ENCODE measurements at regions not wholly inside any gene's neighbourhood (a gene's known extent, or its start where the extent isn't known, plus 50 kb on each side); places are given as distances from the start of the nearest gene placed in this dataset.
A peak's percentile ranks its signal among the peaks of the same experiment; 100 is the strongest.

GRCh38 chr4:22336822-22337221 lies 179.0 kb downstream of the ADGRA3 start:
- H3K36me3 Mint-ChIP-seq (ENCODE audit: insufficient read depth, unreplicated experiment) = peaks cover 4% of the 10 kb centered on the region
- TF ChIP-seq, protein P1, sequence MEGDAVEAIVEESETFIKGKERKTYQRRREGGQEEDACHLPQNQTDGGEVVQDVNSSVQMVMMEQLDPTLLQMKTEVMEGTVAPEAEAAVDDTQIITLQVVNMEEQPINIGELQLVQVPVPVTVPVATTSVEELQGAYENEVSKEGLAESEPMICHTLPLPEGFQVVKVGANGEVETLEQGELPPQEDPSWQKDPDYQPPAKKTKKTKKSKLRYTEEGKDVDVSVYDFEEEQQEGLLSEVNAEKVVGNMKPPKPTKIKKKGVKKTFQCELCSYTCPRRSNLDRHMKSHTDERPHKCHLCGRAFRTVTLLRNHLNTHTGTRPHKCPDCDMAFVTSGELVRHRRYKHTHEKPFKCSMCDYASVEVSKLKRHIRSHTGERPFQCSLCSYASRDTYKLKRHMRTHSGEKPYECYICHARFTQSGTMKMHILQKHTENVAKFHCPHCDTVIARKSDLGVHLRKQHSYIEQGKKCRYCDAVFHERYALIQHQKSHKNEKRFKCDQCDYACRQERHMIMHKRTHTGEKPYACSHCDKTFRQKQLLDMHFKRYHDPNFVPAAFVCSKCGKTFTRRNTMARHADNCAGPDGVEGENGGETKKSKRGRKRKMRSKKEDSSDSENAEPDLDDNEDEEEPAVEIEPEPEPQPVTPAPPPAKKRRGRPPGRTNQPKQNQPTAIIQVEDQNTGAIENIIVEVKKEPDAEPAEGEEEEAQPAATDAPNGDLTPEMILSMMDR (IDR thresholded peaks at IDR 0.05; ENCODE audit: unreplicated experiment) = no peak
- H3K9me3 Mint-ChIP-seq (ENCODE audit: unreplicated experiment) = no peaks in the 10 kb centered on the region
- DNase-seq (ENCODE audit: unreplicated experiment) = no peak
- CTCF ChIA-PET = no interaction called here
- H3K4me1 Mint-ChIP-seq (ENCODE audit: insufficient read depth, unreplicated experiment) = no peaks in the 10 kb centered on the region
- no peak overlapping the region for H3K4me3 Mint-ChIP-seq (ENCODE audit: unreplicated experiment)
- POLR2A ChIA-PET = no interaction called here
- H3K27me3 Mint-ChIP-seq (ENCODE audit: insufficient read depth, unreplicated experiment) = no peaks in the 10 kb centered on the region
- no TSS peak for BruUV-seq (replicated peaks)
- intact Hi-C loops (cut with micrococcal nuclease) = no loop called here
- H3K27ac Mint-ChIP-seq (ENCODE audit: low read depth, unreplicated experiment) = no peak overlapping the region

DNA sequence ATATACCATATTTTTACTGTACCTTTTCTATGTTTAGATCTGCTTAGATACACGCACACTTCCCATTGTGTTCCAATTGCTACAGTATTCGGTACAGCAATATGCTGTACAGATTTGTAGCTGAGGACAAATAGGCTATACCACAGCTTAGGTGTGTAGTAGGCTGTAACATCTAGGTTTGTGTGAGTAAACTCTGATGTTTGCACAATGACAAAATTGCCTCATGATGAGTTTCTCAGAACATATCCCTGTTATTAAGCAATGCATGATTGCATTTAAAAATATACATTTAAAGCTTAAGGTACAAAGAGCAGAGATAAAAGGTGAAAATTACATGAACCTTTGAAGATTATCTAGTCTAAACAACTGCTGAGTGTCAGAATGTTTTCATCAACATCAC lies 181.7 kb downstream of the ADGRA3 start:
- no peaks in the 10 kb centered on the region for H3K9me3 Mint-ChIP-seq (ENCODE audit: unreplicated experiment)
- TF ChIP-seq, protein P1 (IDR thresholded peaks at IDR 0.05; ENCODE audit: unreplicated experiment) = no peak
- intact Hi-C loops (cut with micrococcal nuclease) = no loop called here
- peaks cover 4% of the 10 kb centered on the region for H3K36me3 Mint-ChIP-seq (ENCODE audit: insufficient read depth, unreplicated experiment)
- ChIA-PET POLR2A (no interaction called here), CTCF (interaction anchor here (0.6 to 1.8 kb wide), 6 partner anchors 54 to 545 kb away, joined by 3 to 7 read pairs (median 4); no protein-coding TSS in a partner anchor)
- H3K4me1 Mint-ChIP-seq (ENCODE audit: insufficient read depth, unreplicated experiment) = no peaks in the 10 kb centered on the region
- H3K4me3 Mint-ChIP-seq (ENCODE audit: unreplicated experiment) = no peak overlapping the region
- no peak overlapping the region for H3K27ac Mint-ChIP-seq (ENCODE audit: low read depth, unreplicated experiment)
- DNase-seq (ENCODE audit: unreplicated experiment) = peak; percentile 30
- no peaks in the 10 kb centered on the region for H3K27me3 Mint-ChIP-seq (ENCODE audit: insufficient read depth, unreplicated experiment)
- BruUV-seq (replicated peaks) = no TSS peak

DNA sequence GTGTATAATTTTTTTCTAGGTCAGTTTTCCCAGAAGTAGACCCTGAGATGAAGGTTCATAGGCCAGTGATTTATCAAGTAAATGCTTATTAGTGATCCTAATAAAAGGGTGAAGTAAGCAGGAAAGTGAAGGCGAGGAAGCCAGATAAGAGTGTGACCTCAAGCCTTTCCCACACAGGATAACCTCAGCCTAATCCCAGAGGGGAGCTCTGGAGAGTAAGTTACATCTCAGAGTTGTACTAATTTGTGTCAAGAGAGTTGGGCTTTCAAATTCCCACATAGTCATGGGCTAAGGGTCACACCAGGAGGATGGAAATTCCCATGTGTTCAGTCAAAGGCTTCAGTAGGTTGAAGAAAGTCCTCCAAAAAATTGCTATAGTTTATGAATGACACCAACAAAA lies 191.4 kb downstream of the ADGRA3 start:
- H3K4me1 Mint-ChIP-seq (ENCODE audit: insufficient read depth, unreplicated experiment) = no peaks in the 10 kb centered on the region
- peaks cover 10% of the 10 kb centered on the region for H3K36me3 Mint-ChIP-seq (ENCODE audit: insufficient read depth, unreplicated experiment)
- no peaks in the 10 kb centered on the region for H3K9me3 Mint-ChIP-seq (ENCODE audit: unreplicated experiment)
- intact Hi-C loops (cut with micrococcal nuclease) = no loop called here
- CTCF ChIA-PET = no interaction called here
- TF ChIP-seq, protein P1 (IDR thresholded peaks at IDR 0.05; ENCODE audit: unreplicated experiment) = no peak
- POLR2A ChIA-PET = no interaction called here
- H3K4me3 Mint-ChIP-seq (ENCODE audit: unreplicated experiment) = no peak overlapping the region
- DNase-seq (ENCODE audit: unreplicated experiment) = no peak
- no peak overlapping the region for H3K27ac Mint-ChIP-seq (ENCODE audit: low read depth, unreplicated experiment)
- BruUV-seq (replicated peaks) = no TSS peak
- no peaks in the 10 kb centered on the region for H3K27me3 Mint-ChIP-seq (ENCODE audit: insufficient read depth, unreplicated experiment)

DNA sequence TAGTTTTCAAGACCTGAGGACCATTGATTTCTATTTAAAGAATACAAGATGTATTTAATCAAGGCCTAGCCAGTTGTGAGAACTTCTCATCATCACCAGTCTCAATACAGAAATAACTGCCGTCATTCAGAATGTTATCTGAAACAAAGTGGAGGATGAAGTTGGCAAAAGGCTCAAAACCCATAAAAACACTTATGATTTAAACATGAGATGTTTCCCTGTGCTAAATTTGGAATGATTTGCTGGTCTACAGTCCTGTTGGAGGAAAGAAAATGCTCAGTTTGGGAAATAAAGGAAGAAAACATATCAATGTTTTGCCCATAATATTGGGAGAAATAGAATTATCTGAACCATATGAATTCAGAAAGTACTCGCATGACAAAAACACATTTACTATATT lies 192.2 kb downstream of the ADGRA3 start:
- no peaks in the 10 kb centered on the region for H3K4me1 Mint-ChIP-seq (ENCODE audit: insufficient read depth, unreplicated experiment)
- DNase-seq (ENCODE audit: unreplicated experiment) = no peak
- intact Hi-C loops (cut with micrococcal nuclease) = no loop called here
- no peaks in the 10 kb centered on the region for H3K9me3 Mint-ChIP-seq (ENCODE audit: unreplicated experiment)
- TF ChIP-seq, protein P1 (IDR thresholded peaks at IDR 0.05; ENCODE audit: unreplicated experiment) = no peak
- CTCF ChIA-PET = no interaction called here
- BruUV-seq (replicated peaks) = no TSS peak
- no peaks in the 10 kb centered on the region for H3K27me3 Mint-ChIP-seq (ENCODE audit: insufficient read depth, unreplicated experiment)
- H3K4me3 Mint-ChIP-seq (ENCODE audit: unreplicated experiment) = no peak overlapping the region
- H3K36me3 Mint-ChIP-seq (ENCODE audit: insufficient read depth, unreplicated experiment) = peaks cover 10% of the 10 kb centered on the region
- POLR2A ChIA-PET = no interaction called here
- H3K27ac Mint-ChIP-seq (ENCODE audit: low read depth, unreplicated experiment) = no peak overlapping the region

Data from MCF 10A (cell line).